ENCODE measurements at regions not wholly inside any gene's neighbourhood (a gene's known extent, or its start where the extent isn't known, plus 50 kb on each side); places are given as distances from the start of the nearest gene placed in this dataset.
"Not testable (repeated sequence)": the region's sequence is repeated elsewhere in the genome, so short reads cannot be mapped to it uniquely, and the experiment has no call there.

DNA sequence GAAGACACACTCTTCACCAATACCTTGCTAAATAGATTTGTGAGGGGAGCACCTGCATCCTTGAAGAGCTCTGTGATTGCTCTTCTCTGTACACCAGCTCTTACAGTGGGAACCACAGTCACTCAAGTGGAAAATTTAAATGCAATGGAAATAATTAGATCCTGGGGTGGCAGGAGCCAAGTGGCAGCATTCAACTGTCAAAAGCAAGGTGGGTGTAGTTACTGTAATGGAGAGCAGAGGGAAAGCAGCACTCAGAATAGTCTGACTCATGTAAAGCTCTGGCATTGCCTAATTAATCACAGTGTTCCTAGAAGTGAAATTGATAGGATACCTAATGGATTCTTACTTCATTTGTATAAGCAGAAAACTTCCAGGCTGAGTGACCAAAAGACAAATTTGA, 245.8 kb downstream of the KCNE4 start:
- no peak overlapping the region for H3K27ac ChIP-seq
- H3K4me1 ChIP-seq = no peaks in the 10 kb centered on the region
- ATAC-seq (no peak), DNase-seq (no peak)
- no peak overlapping the region for H3K4me3 ChIP-seq
- intact Hi-C loops (cut with DNase I) = no loop called here
- TF ChIP-seq CTCF (IDR thresholded peaks at IDR 0.05) = no peak
- H3K27me3 ChIP-seq (ENCODE audit: low read depth) = no peaks in the 10 kb centered on the region
- H3K36me3 ChIP-seq = no peaks in the 10 kb centered on the region
- no peaks in the 10 kb centered on the region for H3K9me3 ChIP-seq

DNA sequence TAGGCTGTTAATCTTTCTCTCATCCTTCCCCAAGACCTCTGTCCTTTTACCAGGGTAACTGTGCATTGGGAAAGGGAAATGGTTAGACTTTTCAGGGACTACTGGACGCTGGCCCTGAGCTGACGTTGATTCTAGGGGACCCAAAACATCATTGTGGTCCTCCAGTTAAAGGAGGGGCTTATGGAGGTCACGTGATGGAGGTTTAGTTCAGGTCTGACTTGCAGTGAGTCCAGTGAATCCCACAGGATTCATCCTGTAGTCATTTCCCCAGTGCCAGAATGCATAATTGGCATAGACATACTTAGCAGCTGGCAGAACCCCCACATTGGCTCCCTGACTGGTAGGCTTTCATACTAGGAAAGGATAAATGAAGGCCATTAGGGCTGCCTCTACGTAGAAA, 246.3 kb downstream of the KCNE4 start:
- H3K27ac ChIP-seq; H3K27me3 ChIP-seq (ENCODE audit: low read depth); H3K4me3 ChIP-seq; H3K4me1 ChIP-seq; DNase-seq; ATAC-seq; intact Hi-C loops (cut with DNase I); H3K36me3 ChIP-seq; H3K9me3 ChIP-seq: not testable (repeated sequence)

DNA sequence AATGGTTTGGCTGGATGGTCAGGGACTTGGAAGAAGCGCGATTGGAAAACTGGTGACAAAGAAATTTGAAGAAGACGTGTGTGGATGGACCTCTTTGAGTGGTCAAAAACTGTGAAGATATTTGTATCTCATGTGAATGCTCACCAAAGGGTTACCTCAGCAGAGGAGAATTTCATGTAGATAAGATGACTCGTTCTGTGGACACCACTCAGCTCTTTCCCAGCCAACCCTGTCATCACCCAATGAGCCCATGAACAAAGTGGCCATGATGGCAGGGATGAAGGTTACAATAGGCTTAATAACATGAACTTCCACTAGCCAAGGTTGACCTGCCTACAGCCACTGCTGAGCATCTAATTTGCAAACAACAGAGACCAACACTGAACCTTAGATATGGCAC, 248.3 kb downstream of the KCNE4 start:
- intact Hi-C loops (cut with DNase I) = no loop called here
- H3K27ac ChIP-seq = no peak overlapping the region
- no peak for ATAC-seq
- no peaks in the 10 kb centered on the region for H3K9me3 ChIP-seq
- TF ChIP-seq CTCF (IDR thresholded peaks at IDR 0.05) = no peak
- no peak overlapping the region for H3K4me3 ChIP-seq
- no peak for DNase-seq
- no peaks in the 10 kb centered on the region for H3K27me3 ChIP-seq (ENCODE audit: low read depth)
- no peaks in the 10 kb centered on the region for H3K4me1 ChIP-seq
- H3K36me3 ChIP-seq = no peaks in the 10 kb centered on the region

DNA sequence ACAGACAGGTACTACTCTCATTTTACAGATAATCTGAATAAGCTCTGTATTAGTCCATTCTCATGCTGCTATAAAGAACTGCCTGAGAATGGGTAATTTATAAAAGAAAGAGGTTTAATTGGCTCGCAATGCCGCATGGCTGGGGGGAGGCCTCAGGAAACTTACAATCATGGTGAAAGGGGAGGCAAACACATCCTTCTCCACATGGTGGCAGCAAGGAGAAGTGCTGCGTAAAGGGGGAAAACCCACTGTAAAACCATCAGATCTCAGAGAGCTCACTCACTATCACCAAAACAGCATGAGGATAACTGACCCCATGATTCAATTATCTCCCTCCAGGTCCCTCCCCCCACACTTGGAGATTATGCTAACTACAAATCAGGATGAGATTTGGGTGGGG, 254.4 kb downstream of the KCNE4 start:
- Histone ChIP-seq H3K9me3 (no peaks in the 10 kb centered on the region), H3K4me3 (no peak overlapping the region), H3K4me1 (no peaks in the 10 kb centered on the region), H3K27me3 (ENCODE audit: low read depth) (no peaks in the 10 kb centered on the region), H3K36me3 (no peaks in the 10 kb centered on the region), H3K27ac (no peak overlapping the region)
- ATAC-seq (no peak), DNase-seq (no peak)
- intact Hi-C loops (cut with DNase I) = no loop called here
- TF ChIP-seq CTCF (IDR thresholded peaks at IDR 0.05) = no peak

DNA sequence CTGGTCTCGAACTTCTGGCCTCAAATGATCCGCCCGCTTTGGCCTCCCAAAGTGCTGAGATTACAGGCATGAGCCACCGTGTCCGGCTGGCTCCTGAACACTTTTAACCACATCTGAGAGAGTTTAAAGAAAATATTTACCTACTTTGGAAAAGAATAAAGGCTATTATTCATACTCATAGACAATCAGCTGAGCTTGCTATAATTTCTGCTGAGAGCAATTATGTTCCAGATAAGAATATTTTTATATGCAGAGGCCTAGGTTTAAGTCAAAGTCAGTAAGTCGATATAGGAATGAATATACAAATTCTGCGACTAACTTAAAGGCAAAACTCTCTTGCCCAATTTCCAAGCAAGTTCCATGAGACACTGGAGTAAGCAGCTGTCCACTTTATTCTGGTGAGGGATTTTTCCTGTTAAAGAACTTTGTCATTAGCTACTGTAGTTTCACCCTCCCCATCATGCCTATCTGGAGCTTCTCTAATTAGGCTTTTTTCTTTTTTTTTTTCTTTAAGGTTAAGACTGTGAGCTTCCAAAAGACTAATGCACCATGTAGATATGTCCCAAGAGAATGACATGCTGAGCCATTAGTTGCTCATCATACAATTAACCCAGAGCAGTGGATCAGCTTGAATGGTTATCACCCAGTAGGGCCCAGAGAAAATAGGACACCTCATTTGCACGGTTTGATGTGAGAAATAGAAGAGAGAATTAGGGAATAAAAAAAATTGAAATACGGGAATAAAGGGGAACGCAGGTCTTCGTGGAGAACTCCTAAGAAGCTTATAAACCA, 260.1 kb downstream of the KCNE4 start:
- Histone ChIP-seq H3K4me3 (no peak overlapping the region), H3K4me1 (no peaks in the 10 kb centered on the region), H3K9me3 (no peaks in the 10 kb centered on the region), H3K36me3 (no peaks in the 10 kb centered on the region), H3K27ac (no peak overlapping the region), H3K27me3 (ENCODE audit: low read depth) (no peaks in the 10 kb centered on the region)
- intact Hi-C loops (cut with DNase I) = no loop called here
- no peak for TF ChIP-seq CTCF (IDR thresholded peaks at IDR 0.05)
- no peak for ATAC-seq
- DNase-seq = no peak

DNA sequence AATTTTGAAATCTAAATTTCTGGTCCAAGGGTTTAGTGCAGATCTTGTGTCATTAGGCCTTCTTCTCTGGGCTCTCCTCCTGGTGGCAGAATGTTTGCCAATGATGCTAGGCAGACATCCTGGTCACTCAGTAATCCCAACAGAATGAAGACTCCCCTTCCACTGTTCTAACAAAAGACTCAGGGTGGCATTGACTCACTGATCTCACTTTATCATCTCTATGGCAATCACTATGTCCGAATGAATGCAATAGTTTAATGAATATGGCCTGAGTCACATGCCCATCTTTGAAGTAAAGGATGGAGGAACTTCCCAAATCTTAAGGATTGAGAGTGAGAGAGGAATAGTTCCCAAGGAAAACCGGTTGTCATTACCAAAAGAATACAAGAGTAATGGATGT, 261.1 kb downstream of the KCNE4 start:
- Histone ChIP-seq H3K27me3 (ENCODE audit: low read depth) (no peaks in the 10 kb centered on the region), H3K27ac (no peak overlapping the region), H3K4me3 (no peak overlapping the region), H3K36me3 (no peaks in the 10 kb centered on the region), H3K9me3 (no peaks in the 10 kb centered on the region), H3K4me1 (no peaks in the 10 kb centered on the region)
- intact Hi-C loops (cut with DNase I) = no loop called here
- ATAC-seq (no peak), DNase-seq (no peak)
- no peak for TF ChIP-seq CTCF (IDR thresholded peaks at IDR 0.05)
